GM19035 (cell line): ENCODE measurements at regions not wholly inside any gene's neighbourhood (a gene's known extent, or its start where the extent isn't known, plus 50 kb on each side); places are given as distances from the start of the nearest gene placed in this dataset.
"Not testable (repeated sequence)": the region's sequence is repeated elsewhere in the genome, so short reads cannot be mapped to it uniquely, and the experiment has no call there.

Experiments used
- ATAC-seq: cut with Tn5 transposase; IDR thresholded peaks from one replicate; pipeline ENCODE4 v1.9.1; 2021; ENCODE audit not compliant: unreplicated experiment

DNA sequence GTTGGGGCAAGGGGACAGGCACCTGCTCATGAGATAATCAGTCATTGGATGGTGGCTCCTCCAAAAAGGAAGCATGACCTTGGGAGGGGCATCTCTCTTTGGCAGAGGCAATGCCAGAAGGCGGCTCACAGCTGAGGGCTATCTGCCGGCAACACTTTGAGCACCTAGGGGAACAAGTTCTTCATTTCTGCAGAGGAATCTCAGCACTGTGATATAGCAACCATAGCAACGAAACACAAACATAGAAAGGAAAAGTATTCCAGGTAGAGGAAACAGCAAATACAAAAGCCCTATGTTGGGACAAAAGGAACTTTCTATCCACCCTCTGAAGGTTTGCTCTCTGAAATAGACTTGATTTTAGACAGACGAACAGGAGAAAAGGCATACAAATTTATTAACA is 89.1 kb upstream of the NEDD4L start:
- ATAC-seq = no peak

DNA sequence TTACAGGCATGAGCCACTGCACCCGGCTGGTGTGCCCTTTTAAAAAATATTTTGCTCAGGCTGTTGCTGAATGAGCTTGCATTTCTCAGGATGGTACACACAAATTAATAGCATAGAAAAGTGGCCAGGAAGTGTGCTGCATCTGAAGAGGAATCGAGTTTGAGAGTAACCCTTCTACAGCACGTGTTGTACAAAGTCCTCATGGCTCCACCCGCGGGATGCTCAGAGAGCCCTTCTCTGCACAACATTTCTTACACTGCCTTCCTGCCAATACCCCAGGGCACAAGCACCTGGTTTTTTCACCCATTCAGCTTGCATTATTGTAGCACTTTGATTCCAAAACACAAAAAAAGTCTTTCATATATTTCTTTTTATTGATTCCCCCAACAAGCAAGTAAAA is 90.1 kb upstream of the NEDD4L start:
- ATAC-seq = no peak

DNA sequence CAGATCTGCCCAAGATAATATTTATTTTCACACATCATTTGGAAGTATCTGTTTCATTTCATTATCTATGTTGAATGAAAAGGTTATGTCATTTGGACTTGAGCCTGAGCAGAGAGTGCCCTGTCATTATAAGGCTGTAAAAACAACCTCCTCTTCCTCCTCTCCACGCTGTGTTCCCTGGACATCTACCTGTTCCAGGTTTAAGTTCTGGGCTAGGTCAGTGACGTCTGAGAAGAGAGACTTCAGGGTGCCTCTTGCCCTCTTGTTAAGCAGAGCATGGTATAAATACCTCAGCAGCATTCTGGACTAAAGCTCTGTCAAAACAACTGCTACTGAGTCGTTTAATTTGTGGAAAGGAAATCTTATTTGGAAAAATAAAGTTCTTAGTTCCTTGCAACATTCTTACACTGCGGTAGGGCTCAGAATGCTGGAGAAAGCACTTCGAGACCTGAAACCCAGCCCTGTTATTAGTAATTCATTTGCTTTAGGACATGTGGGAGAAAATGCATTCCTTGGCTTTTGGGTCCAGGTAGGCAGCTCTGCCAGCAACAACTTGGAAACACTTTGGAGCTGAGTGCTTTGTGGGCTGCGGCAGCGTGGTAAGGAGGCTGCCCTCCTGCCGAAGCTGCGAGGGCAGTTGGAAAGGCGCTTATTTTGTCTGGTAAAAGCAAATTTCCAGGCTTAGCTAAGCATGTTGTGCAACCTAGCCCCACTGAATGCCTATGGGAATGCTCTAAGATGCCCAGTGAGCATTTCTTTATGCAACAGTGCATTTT is 91.8 kb upstream of the NEDD4L start:
- no peak for ATAC-seq

DNA sequence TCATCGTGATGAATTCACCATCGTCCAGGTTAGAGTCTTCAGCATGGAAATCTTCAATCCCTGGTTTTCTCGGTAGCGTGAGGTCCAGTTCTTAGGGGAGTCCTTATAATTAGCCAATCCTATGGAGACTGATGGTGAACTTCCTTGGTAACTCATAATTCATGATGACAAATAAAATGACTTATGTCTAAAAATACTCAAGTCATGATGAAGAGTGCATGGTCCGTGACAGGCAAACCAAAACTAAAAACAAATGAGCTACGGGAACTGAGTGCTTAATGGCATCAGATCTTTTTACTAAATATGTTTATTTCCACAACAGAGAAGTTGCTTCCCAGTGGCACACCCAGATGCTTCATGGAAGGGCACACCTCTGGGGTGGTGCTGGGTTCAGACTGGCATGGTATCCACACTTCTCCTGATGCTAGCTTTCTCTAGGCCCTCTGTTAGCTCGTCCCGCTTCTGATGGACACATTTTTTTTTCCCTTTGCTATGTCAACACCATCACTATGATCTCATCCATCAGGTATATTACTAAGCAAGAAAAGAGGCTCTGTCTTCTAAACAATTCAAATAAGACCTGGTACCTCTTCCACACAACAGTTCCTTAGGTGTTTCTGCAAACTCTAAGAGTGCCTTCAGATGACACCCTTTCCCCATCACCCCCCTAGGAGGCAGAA is 92.8 kb upstream of the NEDD4L start:
- peak; percentile 66 for ATAC-seq

DNA sequence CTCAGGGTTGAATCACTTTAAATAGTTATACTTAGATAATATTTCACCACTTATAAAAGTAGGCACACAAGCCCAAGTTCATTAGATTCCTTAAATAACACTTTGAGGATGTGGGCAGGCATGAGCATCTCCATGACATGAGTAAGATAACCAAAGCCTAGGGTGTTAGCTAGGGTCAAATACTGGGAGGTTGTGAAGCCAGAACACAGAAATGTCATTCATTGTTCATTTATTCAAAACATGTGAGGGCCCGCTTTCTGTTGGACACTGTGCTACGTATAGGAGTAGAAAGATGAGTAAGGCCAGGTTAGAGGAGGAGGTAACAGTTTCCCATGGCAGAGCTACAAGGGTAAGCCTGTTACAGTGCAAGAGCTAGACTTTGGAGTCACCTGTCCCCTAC is 93.5 kb upstream of the NEDD4L start:
- ATAC-seq = no peak

DNA sequence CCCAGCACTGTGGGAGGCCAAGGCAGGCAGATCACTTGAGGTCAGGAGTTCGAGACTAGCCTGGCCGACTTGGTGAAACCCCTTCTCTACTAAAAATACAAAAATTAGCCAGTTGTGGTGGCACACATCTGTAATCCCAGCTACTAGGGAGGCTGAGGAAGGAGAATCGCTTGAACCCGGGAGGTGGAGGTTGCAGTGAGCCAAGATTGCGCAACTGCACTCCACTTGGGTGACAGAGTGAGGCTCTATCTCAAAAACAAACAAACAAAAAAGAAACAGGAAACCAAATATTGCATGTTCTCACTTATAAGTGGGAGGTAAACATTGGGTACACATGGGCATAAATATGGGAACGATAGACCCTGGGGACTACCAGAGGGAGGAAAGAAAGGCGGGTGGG is 94.7 kb upstream of the NEDD4L start:
- not testable (repeated sequence) for ATAC-seq

DNA sequence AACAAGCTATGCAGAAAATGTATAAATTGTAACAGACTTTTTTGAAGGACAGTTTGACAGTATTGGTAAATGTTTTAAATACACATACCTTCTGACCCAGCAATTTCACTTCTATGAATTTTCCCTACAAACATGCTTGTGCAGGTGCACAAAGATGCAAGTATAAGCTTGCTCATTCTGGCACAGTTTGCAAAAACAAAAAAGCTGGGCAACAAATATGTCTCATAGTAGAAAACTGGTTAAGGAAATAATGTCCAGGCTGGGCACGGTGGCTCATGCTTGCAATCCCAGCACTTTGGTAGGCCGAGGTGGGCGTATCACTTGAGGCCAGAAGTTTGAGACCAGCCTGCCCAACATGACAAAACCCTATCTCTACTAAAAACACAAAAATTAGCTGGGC is 96.9 kb upstream of the NEDD4L start:
- no peak for ATAC-seq

DNA sequence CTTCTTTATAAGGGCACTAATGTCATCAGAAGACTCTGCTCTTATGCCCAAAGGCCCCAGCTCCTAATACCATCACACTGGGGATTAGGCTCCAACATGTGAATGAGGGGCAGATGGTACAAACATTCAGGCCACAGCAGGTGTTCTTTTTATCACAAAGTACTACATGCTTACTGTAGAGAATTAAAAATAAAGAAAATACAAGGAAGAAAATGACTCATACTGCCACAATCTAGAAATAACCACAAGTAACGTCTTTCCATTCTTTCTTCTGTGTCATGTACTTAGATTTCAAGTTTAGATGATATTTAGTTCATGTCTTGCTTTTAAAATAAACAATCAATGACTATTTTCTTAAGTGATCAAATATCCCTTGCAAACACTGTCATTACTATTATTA is 100.3 kb upstream of the NEDD4L start:
- no peak for ATAC-seq

DNA sequence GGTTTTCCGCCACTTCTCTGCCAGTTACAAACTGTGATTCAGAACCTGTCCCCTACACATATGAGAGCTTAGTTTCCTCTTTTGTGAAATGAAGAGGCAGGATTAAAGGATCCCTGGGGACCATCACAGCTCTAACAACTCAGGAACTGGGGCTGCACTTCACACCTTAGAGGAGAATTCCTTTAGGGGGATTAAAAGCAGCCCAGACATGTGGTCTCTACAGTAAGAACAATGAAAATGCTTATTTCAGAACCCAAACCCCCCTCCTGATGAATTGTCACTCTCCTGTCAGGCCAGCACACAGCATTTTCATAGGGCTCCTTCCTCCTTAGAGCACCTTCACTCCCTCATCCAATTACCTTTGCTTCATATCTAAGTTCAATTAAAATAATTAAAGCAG is 101.5 kb upstream of the NEDD4L start:
- no peak for ATAC-seq

DNA sequence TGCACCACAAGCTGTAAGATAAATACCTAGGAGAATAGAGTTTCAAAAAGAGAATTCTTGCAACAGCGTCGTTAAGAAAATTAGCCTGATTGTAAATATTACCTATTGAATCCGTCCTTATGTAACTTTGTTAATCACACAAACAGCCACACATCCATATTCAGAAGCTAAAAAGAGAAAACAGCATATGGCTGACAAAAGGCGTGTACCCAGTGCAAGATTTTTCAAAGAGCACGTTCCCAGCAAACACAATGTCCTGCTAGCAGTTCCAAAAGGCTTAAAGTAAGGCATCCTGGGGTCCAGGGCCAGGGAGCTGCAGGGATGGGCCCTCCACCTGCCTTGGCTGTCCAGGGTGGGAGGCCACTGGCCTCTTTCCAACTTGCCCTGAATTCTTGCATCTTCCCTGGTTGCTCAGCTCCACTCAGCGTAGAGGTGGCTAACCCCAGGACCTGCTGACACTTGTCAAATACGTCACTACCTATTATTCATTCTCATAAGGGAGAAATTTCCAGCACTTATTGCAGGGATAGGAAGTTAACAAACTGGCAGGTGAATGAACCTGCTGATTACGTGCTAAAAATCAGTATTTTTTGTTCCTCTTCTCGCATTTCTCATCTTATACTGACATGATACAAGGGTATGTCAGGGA is 102.1 kb upstream of the NEDD4L start:
- no peak for ATAC-seq

DNA sequence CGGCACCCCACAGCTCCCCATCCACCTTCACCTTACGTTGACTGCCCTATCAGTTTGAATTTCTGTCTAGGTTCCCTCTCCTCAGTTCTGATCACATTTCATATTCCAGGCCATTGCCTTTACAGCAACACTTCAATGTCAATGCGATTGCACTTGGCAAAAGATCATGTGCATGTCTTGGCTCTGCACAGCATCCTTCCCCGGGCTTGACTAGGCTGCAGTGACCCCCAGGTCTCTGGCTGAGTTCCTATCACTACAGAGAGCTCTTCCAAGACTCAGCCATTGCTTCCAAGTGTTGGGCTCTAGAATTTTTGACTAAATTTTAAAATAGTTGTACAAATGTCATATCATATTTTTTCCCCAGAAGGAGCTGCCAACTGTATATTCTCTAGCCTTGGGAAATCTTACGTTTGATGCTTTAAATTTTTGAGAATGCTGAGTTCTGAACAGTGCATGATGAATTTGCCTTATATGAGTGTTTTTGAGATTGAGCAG is 103.8 kb upstream of the NEDD4L start:
- no peak for ATAC-seq

DNA sequence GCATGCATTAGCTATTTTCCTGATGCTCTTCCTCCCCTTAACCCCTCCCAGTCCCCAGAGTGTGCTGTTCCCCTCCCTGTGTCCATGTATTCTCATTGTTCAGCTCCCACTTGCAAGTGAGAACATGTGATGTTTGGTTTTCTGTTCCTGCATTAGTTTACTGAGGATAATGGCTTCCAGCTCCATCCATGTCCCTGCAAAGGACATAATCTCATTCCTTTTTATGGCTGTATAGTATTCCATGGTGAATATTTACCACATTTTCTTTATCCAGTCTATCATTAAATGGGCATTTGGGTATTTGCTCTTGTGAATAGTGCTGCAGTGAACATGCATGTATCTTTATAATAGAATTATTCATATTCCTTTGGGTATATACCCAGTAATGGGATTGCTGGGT is 109.7 kb upstream of the NEDD4L start:
- not testable (repeated sequence) for ATAC-seq

DNA sequence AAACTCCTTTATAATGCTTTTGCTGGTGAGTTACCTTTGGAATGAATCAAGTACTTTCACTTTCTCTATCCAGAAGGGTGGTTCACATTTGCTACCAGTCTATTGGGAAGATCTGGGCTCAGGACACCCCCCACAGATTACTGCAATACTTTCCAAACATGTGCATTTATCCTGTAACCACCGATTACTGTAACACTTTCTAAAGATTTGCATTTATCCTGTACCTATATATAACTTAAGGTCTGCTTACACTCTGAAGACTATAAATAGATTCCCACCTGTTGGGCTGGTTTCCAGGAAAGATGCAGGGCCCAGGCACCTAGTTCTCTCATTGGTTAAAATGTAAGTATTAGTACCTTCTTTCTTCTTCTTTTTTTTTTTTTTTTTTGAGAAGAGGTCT is 113.0 kb upstream of the NEDD4L start:
- ATAC-seq = peak; percentile 78

DNA sequence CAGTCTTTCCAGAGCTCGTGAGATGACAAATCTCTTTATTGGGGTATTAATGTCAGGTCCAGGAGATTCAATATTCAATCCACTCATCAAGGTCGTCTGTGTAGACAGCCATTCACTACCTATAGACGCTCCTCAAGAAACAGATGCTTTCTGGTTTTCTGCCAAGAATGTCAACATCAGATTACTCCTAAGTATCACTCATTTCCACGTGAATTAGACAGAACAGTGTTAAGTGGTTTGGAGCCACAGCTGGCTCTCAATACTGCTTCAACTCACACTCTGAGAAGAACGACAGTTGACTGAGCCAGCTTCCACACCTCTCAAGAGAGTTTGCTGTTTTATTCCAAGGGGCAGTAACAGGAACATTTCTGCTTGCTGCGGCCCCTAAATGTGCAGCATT is 113.5 kb upstream of the NEDD4L start:
- no peak for ATAC-seq

DNA sequence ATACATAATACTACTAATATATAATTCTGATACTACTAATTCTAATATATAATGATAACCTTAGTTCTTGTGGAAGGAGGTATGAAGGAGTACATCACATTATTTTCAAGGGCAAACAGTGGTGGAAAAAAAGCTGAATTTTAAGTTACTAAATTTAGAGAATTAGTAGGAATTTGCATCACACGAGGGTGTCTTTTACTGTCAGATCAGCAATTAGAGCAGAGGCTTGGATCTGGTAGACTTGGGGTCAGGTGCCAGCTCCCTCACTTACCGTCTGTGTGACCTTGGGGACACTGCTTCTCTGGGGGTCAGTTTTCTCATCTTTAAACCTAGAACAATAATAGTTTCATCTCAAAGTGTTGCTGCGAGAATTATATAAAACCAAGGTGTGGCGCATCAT is 114.1 kb upstream of the NEDD4L start:
- ATAC-seq = no peak

DNA sequence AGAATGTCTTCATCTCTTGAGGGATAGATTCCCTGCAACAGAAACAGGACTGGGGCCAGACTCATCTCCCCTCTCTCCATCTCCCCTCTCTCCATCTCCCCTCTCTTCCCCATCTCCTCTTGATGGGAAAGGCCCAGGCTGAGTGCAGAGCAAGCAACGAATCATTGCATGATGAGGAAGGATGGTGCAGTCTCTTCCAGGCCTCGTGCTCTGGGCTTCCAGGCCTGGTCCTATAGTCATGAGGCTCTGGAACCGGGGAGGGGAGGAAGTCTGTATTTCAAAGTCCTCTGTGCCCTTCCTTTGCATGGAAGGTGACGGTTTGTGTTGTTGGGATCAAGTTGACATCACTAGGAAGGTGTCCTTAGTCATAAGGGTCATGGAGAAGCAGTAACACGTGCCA is 115.6 kb upstream of the NEDD4L start:
- no peak for ATAC-seq

DNA sequence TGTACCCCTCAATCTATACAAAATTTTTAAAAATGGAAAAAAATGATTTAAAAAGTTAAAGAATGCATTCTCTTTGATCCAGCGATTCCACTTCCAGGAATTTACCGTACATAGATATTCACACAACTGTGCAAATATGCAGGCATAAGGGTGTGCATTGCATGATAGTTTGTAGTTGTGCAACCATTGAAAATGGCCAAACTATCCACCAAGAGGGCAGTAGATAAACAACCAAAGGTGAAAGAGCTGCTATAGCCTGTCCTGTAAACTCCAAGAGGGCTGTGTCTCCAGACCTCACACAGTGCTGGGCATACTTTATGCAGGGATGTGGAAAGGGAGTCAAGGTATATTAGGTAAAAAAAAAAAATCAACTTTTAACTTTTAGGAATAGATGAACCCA is 116.5 kb upstream of the NEDD4L start:
- no peak for ATAC-seq

DNA sequence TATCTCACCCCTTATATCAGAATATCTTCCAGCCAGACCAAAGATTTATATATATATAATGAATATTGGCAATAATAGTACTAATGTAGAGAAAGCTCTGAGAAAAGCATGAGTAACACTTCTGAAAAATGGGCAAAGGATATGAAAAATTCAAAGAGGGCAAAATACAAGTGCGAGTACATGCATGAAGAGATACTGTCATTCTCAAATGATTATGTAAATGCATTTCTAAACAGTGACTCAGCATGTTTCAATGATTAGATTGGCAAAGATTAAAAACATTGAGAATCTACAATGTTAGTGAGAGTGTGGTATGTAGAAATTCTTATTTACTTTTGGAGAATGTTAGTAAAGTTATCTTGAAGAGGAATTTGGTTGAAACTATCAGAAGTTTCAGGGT is 118.3 kb upstream of the NEDD4L start:
- ATAC-seq = no peak

DNA sequence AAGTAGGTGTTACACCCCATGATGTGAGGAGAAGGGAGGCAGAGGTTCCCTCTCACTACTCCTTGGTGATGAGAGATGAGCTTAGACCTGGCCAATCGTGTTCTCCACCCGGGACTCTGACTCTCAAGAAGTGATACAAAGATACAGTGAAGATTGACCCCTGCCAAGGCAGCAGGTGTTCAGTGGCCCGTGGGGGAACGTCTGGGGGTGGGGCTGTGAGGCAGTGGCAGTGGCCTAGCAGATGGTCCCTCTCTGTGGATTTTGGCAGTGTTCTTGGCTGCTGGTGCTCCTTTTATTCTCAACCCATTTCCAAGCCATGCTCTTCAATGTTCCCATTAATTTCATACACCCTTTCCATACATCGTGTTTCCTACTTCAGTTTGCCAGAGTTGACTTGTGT is 120.4 kb upstream of the NEDD4L start:
- ATAC-seq = no peak

DNA sequence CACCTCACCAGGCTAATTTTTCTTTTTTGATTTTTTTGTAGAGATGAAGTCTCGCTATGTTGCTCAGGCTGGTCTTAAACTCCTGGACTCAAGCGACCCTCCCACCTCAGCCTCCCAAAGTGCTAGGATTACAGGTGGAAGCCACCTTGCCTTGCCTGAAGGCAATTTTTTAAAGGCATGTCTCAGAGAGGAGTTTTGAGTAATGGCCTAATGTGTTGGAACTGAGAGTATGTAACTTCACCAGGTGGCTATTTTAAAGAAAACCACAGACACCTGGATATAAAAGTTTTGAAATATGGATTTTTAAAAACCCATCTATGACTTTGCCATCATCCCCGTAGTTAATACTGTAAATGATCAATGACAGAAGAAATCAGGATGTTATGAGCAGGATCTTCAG is 119.8 kb upstream of the ATP8B1 start:
- no peak for ATAC-seq

DNA sequence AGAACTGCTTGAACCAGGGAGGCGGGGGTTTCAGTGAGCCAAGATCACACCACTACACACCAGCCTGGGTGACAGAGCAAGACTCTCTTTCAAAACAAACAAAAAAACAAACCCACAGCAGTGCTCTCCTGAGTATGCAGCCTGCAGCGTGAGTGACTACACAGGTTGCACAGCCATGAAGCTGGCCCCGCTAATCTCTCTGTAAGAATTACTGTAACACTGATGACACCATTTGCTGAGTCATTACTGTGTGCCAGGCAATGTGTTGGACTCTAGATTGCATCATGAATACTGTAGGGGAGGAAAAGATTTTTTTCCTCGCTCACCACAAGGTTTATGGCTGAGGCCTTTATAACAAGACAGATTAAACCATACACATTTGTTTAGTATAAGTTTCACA is 118.6 kb upstream of the ATP8B1 start:
- ATAC-seq = no peak

DNA sequence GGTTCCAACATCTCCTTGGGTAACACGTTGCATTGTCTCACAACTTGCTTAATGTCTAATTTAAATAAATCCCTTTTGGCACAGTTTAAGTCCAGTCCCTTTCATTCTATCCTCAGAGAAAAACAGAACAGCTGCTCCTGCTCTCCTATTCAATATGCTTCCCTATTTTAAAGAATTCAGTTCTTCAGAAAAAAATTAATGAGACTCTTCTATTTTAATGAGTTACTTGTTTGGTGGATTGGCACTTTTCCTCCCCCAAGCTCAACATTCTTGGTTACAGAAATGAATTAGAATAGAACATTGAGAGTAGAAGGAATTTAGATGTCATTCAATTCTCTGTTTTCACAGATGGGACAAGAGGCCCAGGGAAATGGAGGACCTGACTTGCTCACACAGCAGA is 116.9 kb upstream of the ATP8B1 start:
- ATAC-seq = no peak
